GM04503 (cell line): ENCODE measurements at regions not wholly inside any gene's neighbourhood (a gene's known extent, or its start where the extent isn't known, plus 50 kb on each side); places are given as distances from the start of the nearest gene placed in this dataset.
"Not testable (repeated sequence)": the region's sequence is repeated elsewhere in the genome, so short reads cannot be mapped to it uniquely, and the experiment has no call there.

ENCODE experiments used
- DNase-seq: peaks from one replicate; pipeline ENCODE4 v3.0.0-alpha.2; 2012; ENCODE audit warnings: low read depth

DNA sequence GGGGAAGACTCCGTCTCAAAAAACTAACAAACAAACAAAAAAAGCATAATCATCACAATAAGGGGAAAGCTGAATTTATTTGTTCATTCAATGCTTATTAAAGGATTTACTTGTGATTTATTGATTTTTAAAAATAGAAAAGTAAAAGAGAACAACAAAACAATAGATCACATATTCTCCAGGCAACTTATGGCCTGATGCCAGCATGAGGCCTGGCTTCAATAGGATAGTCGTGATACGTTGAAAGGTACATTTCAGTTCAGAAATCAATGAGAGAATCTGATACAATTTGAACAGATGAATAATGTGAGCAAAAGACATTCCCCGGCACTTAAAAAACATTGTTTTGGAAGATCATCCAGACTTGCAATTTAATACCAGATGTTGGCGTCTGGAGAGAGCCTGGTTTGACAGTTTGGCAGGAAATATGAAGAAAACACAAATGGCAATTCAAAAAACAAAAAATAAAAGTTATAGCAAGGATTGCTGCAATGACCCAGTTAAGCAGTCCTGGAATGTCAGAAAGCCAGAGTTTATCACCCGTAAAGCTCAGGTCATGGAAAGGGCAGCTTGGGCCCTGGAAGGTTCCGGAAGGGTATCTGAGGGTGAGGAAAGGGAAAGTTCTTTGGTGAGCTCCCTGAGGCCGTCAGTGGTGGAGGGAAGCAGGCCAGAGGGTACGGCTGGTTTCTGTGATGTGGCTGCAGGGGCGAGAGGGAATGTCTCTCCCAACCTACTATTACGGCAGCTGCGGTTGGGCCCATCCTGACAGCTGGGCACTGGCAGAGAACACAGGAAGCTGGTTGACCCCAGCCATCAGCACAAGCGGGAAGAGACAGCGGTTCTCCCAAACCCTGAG lies 230.2 kb upstream of the HES1 start:
- peak; percentile 5 for DNase-seq

DNA sequence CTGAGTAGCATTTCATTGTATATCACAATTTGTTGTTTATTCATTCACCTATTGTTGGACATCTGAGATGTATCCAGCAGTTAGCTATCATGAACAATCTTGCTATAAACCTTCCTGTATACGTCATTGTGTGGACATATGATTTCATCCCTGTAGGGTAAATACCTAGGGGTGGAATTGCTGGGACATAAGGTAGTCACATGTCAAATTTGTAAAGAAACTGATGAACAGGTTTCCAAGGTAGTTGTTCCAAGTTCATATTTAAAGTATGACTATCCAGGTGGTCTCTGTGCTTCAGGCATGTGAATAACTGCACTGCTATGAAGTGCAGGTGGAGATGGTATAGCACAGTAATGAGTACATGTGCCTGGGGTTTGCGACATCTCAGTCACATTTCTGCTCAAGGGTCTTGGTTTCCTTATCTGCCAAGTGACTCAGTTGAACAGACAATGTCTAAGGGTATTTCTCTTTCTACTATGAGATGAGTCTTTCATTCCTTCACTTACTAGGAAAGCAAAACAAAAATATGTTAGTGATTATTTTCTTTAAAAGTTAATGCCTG lies 229.0 kb upstream of the HES1 start:
- DNase-seq = no peak

GRCh38 chr3:193908181-193908744 lies 227.7 kb upstream of the HES1 start:
- DNase-seq = no peak

GRCh38 chr3:193909387-193909786 lies 226.6 kb upstream of the HES1 start:
- no peak for DNase-seq

DNA sequence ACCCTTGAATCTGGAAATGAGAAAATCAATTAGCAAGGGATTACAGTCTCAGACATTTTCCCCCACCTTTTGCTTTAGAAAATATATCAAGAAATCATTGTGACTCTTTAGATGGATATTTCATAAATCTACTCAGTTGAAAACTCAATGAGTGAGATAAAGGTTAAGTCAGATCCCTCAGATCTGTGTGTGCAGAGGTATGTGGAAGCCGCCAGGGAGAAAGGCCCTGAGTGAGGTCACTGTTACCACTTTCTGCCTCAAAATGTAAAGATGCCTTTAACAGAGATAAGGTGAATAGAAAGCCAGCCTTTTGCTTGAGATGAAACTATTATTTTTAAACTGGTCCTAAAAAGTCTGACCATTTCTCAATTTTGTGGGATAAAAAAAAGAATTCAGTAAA lies 225.6 kb upstream of the HES1 start:
- no peak for DNase-seq

DNA sequence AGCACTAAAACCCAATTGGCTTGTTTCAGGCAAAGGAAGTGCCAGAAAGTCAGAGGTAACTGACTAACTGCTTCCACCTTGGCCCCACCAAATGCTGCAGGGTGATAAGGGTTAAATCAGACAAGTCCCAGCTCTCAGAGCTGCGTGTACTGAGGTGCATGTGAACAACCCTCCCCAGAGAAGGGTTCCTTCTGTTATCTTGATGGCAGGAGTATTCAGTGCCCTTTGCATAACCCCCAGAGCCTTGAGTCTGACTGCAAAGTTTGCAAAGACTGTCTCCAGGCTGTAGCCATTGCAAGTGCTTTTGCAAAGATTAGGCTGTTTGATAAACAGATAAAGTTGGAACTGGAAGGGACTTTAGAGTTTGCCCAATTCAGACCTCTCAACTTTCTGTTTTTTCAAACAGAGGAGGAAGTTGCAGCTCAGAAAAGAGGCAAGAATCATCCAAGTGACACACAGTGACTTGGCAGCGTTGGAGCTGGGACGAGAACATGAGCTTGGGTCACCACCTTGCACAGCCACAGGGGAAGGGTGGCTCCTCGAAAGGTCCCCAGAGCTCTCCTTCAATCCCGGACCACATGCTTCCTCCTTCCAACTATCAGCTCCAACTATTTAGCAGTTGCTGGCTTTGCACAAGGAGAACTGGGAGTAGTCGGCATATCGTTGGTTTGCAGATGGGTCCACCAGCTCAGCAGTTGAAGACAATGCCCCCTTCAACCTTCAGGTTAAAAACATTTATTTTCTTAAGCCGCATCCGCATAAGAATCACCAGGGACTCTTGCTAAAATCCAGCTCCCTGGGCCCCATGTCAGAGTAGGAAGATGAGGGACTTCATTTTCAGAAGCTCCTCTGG lies 224.8 kb upstream of the HES1 start:
- no peak for DNase-seq

GRCh38 chr3:193911784-193912340 lies 224.1 kb upstream of the HES1 start:
- no peak for DNase-seq

DNA sequence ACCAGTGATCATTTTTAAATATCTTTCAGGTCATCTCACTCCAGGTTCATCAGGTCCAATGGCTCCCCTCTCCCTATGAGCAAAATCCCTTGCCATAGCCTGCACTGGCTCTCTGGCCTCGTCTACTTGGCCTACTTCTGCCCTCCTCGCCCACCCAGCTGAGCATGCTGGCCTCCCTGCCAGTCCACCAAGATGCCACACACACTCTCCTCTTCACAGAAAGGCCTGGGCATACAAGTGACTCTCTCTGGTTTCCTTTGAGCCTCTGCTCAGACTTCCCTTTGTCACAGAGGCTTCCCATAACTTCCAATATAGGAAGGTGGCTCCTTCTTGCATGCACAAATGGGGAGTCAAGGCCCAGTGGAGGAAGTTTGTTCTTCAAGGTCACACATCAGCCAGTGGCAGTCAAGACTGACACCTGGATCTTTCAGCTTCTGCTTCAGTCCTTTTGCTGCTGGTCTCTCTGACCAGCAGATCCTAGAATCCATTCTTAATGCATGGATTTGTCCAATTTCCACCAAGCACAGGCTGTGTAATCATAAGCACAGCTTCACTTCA lies 223.2 kb upstream of the HES1 start:
- DNase-seq = no peak

- no peak for DNase-seq
These were observed 221.3 kb upstream of the HES1 start for GRCh38 chr3:193914602-193915001.

DNA sequence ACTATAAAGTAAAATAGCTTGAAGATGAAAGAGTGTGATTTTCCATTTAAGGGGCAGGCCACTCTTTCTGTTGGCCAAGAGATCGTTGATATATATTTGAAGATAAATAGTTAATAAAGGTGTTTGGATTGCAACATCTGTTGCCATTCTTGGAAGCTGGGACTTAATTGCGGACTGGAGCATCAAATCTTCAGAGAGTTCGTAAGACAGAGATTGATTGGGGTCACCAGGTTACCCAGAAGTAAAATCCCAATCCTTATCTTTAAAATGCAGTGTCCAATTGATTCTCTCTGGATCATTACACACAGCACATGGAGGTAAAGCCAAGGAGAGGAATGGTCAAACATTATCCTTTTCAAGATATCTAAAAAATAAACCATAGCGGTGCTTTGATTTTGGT lies 220.8 kb upstream of the HES1 start:
- DNase-seq = no peak

DNA sequence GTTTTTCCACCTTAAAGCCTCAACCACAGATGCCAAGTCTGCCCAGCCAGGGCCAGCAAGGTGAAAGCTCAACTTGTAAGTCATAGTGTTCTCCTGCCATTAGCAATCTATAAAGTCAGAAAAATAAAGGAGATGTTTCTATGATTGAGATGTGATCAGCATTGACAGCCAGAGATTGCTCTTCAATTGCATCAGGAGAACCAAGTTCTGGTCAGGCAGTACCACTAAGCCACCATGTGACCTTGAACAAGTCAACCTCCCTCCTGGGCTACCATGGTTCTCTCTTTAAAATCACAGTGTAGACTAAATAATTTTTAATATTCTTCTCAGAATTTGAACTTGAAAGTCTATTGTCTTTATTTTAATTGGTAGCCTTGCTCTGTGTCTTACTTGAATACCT lies 220.3 kb upstream of the HES1 start:
- no peak for DNase-seq

DNA sequence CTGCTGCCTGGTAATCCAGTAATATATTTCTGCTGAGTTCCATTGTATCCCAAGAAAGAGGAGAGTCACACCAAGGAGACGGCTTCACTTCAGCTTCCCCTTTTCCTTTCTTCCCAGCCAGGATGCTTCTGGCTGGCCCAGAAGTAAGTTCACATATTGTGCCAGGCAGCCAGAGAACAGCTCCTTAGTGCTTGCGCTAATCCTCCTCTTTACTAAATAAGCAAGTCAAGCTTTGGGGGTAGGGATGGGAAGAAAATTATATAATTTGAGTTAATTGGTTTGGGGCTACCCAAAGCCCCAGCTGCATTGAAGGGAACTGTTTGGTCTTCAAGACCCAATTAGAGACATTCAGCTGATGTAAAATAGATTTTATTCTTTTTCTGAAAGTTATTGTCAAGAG lies 218.8 kb upstream of the HES1 start:
- no peak for DNase-seq

DNA sequence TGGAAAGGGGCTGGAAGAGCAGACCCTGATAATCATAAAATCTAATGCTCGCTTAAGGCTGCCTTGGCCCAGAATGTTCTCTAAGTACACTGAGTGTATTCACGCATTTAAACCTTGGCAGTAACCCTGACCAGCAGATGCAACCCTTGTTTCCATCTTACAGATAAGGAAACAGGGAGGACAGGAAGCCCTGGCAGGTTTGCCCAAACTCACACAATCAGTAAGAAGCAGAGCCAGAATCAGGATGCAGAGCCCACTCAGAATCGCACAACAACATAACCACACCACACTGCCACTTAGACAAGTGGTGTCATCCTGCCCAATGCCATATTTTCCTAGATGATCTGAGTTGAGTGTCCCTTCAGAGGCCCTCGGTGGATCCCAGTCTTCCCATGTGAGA lies 214.5 kb upstream of the HES1 start:
- DNase-seq = no peak

GRCh38 chr3:193922034-193922774 lies 213.7 kb upstream of the HES1 start:
- no peak for DNase-seq

DNA sequence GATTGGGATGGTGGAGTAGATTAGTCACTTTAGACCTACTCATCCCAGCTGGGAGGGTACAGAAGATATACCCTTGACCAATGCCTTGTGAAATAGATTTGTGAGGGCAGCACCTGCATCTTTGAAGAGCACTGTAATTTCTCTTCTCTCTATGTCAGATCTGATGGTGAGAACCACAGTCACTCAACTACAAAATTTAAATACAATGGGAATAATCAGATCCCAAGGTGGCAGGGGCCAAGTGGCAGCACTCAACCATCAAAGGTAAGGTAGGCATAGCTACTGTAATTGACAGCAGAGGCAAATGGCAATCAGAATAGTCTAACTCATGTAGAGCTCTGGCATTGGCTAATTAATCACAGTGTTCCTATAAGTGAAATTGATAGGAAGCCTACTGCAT lies 212.0 kb upstream of the HES1 start:
- not testable (repeated sequence) for DNase-seq

GRCh38 chr3:193926071-193926470 lies 209.9 kb upstream of the HES1 start:
- not testable (repeated sequence) for DNase-seq

GRCh38 chr3:193927413-193928206 lies 208.3 kb upstream of the HES1 start:
- not testable (repeated sequence) for DNase-seq

DNA sequence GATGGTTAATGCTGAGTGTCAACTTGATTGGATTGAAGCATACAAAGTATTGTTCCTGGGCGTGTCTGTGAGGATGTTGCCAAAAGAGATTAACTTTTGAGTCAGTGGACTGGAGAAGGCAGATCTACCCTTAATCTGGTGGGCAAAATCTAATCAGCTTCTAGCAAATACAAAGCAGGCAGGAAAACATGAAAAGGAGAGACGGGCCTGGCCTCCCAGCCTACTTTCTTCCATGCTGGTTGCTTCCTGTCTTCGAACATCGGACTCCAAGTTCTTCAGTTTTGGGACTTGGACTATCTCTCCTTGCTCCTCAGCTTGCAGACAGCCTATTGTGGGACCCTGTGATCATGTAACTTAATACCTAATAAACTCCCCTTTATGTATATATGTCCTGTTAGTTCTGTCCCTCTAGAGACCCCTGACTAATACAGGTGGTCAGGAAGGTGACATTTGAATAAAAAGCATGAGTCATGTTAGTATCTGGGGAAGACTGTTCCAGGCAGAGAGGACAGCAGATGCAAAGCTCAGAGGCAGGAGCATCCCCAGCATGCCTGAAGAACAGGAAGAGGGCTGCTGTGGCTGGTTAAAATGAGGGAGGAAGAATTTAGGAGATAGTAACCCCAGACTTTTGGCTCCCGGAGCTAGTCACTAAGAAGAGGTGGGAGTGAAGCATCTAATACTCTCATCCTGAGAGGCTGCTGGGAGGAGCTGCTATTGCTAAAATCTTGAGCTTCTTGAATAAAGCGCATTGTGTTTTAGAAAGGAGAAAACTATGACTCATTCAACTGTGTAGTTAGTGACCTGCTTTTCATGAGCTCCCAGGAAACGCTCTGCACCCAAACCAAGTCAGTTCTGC lies 207.4 kb upstream of the HES1 start:
- DNase-seq = no peak

DNA sequence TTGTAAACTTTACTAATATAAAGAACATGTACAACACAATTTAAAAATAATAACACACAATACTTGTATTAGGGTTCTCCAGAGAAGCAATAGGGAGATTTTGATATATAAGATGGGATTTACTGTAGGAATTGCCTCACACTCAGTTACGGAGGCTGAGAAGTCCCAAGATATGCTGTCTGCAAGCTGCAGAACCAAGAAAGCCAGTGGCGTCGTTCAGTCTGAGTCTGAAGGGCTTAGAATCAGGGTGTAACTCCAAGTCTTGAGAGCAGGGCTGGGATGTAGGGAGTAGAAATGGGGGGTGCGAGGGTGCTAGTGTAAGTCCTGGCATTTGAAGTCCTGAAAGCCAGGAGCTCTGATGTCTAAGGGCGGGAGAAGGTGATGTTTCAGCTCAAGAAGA lies 206.6 kb upstream of the HES1 start:
- no peak for DNase-seq
